HG03442 (cell line): ENCODE measurements at regions not wholly inside any gene's neighbourhood (a gene's known extent, or its start where the extent isn't known, plus 50 kb on each side); places are given as distances from the start of the nearest gene placed in this dataset.

ENCODE experiments used
- ATAC-seq: cut with Tn5 transposase; IDR thresholded peaks from one replicate; pipeline ENCODE4 v1.9.1; 2021; ENCODE audit warnings: mild to moderate bottlenecking, moderate library complexity; ENCODE audit not compliant: unreplicated experiment

DNA sequence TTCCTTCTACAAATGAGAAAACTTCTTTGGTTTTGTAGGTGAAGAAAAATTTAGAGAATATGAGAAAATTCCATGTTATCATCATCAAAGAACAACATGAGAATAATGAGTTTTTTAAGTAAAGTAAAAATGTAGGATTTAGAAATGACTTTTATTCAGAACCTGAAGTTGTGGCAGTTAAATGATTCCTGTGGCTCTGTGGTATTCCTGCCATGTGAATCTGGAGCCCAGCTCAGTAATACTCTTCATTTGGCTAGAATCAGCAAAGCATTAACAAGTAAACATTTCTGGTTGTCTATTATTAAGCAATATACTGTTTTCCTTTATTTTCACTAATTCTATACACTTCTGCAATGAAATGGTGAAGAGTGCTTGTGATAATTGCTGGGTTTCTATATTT is 95.6 kb upstream of the E2F7 start:
- ATAC-seq, result no peak

DNA sequence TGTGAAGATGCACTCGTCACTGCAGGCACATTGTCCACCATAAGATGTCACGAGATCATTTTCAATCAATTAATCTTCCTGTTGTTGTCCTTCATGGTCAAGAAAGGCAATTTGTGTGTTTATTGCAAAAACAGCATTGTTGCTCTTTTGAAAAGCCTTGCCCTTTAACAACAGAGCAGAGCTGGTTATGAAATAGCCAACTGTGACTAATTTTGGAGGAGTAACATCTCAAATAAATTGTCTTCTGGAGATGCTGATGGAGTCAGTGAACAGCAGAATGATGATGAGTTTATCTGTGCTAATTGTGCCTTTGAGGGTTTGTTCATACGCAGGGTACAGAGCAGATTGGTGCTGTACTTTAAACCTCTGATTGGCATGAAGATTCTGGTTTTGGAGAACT is 88.3 kb upstream of the E2F7 start:
- no peak for ATAC-seq

DNA sequence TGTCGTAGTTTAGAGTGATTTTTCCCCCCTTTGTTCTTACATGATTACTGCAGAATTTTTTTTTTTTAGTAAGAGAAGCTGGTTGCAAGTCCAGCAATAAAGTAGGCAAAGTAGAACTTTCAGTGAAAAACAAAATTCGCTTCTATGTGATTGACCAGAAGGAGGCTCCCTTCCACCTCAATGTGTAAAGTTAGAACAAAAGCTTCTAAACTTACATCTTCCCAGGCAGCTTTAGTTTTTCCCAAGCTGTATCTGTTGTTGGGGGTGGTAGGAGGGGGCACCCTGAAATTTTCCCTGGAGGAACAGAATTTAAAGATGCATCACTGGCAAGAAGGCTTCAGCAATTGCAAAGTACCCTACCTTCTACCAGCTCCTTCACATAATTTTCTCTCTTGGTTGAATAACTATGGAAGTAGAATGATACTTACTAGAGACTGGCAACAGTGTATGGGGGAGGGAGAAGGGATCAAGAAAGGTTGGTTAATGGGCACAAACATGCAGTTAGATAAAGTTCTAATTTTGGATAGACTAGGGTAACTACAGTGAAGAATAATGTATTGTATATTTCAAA is 87.3 kb upstream of the E2F7 start:
- ATAC-seq, result no peak

DNA sequence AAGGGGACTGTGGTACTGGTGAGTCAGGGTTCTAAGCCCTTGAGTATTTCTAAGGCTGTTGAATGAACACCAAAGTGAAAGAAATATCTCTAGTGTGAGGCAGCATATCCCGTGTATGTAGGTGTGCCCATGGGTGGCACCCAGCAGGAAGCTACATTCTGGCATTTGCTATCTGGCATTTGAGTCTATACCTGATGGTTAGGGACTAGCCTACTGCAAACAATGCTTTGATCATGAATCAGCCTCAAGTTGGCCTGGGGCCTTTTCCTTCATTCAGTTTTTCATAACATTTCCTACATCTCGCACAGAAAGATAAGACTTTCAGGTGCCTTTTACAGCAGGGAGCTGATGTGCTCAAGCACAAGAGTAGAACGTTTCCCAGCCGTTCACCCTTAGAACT is 85.7 kb upstream of the E2F7 start:
- no peak for ATAC-seq

DNA sequence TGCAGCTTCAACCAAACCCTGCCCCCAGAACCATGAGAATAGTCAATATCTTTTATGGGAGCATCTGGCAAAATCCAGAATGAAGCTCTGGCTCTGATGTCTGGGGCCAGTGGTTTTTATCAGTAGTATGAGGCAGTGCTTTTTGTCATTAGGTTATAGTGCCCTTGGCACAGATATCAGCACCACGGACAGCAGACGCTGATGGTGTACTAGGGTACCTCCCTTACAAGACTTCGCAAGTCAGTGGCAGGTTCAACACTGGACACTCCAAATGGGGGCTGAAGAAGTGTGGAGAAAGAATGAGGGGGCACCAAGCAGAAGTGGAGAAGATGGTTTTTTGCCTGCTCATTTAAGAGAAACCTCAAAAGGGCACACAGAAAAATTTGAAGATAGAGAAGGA is 68.2 kb upstream of the E2F7 start:
- ATAC-seq, result peak; percentile 71

DNA sequence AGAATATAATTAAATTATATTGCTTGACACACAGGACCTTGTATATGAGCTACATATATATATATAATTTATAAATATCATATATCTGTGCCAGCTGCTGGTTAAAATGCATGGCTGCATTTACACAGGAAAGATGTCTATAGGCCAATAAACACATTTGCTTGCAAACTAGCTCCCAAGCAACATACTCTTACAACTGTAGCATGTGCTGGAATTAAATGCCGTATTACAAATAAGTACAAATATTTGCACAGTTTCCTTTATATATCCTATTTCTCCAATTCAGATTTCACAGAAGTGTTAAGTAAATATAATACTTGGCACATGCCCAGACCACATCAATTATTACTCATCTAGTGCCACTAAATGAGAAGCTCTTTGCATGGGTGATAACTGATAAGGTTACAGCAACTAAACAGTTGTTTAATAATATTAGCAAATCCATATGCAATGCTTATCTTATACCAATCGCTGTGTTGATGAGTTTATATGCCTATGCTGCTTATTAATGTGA is 66.7 kb upstream of the E2F7 start:
- ATAC-seq, result no peak

DNA sequence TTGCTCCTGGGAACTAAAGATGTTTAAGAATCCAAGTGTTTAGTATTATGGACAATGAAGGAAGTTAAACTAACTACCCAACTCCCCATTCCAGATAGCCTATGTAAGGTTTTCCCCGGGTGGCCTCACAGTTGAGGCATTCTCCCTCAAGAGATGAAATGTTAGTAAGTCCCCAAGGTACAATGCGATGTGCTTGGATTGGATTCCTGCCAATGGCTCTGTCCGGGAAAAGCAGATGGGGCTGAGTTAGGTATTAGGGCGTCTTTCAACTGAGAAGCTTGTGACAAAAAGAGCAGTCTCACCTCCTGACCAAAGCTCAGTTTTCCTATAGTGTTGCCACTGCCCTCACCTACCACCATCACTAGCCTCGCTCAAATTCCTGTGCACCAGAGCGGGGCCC is 64.8 kb upstream of the E2F7 start:
- no peak for ATAC-seq

DNA sequence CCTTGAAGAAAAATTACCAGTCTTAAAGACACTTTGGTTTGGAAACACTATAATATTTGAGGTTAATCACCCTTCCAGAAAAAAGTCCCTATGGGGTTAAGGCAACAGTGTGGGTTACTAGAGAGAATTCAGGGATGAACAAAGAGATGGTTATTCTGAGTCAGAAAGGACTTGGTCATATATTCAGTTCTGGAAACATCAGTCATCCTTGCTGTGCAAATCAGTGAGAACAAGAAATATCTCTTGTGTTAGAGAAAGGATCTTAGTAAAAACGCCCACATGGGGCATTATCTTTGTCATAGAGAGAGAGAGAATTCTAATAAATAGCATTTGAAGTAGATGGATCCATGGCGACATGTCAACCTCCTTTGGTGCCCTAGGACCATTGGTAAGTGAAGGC is 59.4 kb upstream of the E2F7 start:
- ATAC-seq, result peak; percentile 88

DNA sequence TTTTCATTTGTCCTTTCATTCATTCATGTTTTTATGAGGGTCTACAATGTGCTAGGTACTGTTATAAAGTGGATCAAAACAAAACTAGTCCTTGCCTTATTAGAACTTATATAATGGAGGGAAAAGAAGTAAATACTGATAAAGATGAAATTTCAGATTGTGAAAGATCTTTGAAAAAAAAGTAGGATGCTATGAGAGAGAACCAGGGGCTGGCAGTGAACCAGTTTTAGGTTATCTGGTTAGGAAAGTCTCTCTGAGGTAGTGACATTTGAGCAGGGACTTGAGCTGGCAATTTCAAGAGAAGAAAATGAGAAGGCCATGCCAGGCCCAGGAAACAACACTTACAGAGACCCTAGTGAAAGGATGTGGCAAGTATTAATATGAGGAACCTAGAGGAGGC is 57.3 kb upstream of the E2F7 start:
- ATAC-seq, result no peak

DNA sequence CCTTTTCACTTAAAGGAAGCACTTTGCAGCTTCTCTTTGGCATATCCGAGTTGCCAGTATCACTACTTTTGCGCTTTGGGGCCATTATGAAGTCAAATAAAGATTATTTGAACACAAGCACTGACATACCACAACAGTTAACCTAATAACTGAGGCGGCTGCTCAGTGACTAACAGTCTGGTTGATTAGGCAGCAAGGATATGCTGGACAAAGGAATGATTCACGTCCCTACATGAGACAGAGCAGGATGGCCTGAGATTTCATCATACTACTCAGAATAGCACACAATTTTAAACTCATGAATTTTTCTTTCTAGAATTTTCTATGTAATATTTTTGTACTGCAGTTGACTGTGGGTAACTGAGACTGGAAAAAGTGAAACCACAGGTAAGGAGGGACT is 56.9 kb upstream of the E2F7 start:
- no peak for ATAC-seq

DNA sequence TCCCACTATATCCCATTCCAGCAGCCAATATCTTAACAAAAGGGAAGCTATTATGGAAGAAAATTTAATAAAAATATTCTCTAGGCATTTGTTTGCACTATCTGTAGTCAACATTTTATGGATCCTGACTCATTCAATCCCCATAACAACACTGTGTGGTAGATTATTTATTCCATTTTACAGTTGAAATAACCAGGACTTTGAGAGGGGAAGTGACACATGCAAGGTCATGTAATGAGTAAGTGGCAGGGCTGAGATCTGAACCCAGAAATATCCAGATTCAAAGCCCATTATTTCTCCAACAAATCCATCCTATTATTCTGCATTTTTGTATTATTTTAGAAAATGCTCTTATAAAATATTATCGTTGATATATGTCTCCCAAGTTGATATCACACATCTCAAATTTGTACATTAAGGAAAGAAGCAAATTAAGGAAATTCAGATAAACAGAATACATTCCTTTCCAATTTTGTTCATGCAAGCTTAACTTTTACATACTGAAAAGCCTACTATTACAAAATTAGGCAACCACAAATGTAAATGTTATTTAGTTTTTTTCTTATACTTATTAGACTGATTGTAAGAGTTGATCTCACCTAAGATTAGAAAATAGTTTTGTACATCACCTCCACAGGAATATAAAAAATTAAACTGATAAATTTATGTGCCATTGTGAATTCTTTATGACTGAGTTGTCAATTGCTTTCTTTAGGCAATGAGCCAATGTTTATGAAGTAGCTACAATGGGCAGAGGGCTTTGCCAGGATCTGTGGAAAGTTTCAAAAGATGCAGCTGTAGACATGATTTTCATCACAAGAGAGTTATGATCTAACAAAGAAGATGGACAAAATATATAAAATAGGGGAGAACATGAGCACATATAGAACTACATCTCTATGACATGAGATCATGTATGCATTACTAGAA is 55.1 kb upstream of the E2F7 start:
- no peak for ATAC-seq

DNA sequence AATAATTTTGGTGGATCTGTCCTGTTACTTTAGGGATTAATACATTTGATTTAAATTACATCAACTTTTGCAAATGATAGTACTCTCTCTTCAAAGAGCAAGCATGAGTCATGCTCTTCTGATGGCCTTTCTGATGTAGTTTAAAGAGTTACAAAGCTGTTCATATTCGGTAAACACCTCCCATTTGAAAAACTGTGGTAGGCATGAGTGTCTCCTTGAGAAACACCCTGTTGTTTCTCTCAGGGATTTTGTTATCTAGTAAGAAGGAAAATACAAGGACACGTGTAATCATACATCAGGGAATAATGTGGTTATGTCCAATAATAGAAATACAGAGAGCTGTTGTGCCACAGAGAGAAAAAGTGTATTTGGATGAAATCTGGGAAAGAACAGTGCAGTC is 53.3 kb upstream of the E2F7 start:
- no peak for ATAC-seq

DNA sequence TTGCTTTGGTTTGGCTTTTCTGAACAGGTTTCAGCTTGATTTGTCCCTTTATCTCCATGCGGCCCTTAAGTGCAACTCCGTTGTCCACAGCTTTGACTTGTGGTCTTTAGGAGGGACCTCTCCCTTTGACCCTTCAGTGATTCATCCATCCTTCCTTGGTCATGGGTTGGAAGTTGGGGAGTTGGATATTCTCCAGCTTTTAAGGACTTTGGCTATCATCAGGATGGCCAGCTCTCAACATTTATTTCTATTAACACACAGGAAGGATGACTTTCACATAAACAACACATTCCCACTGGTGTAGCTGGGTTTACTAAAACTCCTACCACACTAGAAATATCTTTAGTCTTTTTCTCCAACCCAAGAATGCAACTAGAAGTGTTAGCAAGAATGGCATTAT is 50.9 kb upstream of the E2F7 start:
- ATAC-seq, result no peak

DNA sequence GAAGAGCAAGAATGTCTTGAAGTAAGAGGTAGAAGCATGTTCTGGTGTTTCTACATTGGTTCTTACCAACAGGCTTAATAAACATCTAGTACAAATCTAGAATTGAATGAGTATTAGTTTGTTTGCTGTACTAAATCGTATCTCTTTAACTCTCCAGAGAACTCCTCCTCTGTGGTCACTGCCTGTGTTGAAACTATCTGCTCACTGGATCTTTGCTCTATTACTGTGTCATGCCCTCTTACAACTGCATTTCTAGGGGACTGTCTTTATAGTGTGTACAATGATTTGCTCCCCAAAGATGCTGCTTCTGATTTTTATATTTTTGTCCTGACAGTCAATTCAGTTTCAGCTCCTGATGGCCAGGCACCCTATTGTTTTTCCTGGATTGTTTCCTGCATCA is 50.1 kb upstream of the E2F7 start:
- ATAC-seq, result no peak
